Left hindlimb (tissue), 1 donor: ENCODE measurements at regions not wholly inside any gene's neighbourhood (a gene's known extent, or its start where the extent isn't known, plus 50 kb on each side); places are given as distances from the start of the nearest gene placed in this dataset.

Experiments
- DNase-seq: peaks from one replicate; pipeline ENCODE4 v3.0.0-alpha.2; 2018

DNA sequence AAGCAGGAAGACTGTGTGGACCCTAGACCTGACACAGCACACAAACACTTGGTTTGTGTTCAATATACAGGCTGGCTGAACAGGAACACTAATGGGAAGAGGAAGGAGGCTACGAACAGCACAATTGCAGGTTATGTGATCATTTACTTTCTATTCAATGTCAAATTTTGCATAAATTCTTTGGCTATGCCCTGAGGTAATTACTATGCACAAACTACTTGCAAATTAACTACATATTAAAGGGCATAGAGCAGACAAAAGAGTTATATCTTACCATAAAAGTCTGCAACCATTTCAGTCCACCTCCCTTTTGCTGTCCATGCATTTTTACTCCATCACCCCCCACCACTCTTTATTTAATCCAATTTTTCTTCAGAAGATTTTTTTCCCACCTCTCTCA is 291.2 kb upstream of the TMTC1 start:
- DNase-seq: no peak

GRCh38 chr12:30072824-30073223 is 289.1 kb upstream of the TMTC1 start:
- DNase-seq: no peak

- DNase-seq: no peak
These were observed 283.4 kb upstream of the TMTC1 start for GRCh38 chr12:30067146-30067545.

DNA sequence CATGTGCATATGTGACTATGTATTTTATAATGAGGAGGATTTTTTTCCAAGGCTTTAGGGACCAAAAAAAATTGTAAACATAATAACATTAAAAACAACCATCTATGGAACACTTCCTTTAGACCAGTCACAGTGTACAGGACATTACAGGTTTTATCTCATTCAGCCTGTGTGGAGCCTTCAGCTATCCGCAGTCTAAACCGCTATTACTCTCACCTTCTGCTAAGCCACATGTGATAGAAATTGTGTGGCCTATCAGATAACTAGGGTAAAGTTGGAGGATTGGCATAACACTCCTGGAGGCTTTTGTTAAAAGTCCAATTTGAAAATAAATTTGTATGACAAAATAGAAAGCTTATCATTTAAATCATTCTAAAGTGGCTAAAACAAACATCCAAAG is 281.2 kb upstream of the TMTC1 start:
- no peak for DNase-seq

DNA sequence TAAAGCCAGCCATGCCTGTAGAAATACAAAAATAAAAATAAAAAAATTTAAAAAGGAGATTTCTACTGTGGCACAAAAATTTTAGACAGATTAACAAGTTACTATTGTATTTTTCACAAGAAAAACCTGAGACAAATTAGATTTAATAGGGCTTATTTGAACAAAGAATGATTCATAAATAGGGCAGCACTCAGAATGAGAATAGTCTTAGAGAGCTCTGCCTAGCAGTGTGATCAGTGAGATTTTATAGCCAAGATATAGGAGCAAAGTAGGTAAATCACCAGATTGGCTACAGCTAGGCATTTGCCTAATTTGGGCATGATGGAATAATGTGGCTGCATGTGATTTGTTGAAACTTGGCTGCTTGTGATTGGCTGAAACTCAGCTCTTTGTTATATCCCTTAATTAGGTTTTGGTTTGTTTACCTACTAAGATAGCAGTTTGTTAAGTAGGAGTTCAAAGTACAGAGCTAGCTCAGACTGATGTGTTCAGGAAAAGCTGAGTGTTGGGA is 279.7 kb upstream of the TMTC1 start:
- DNase-seq: no peak

- no peak for DNase-seq
These were observed 264.6 kb upstream of the TMTC1 start for GRCh38 chr12:30048371-30048770.

DNA sequence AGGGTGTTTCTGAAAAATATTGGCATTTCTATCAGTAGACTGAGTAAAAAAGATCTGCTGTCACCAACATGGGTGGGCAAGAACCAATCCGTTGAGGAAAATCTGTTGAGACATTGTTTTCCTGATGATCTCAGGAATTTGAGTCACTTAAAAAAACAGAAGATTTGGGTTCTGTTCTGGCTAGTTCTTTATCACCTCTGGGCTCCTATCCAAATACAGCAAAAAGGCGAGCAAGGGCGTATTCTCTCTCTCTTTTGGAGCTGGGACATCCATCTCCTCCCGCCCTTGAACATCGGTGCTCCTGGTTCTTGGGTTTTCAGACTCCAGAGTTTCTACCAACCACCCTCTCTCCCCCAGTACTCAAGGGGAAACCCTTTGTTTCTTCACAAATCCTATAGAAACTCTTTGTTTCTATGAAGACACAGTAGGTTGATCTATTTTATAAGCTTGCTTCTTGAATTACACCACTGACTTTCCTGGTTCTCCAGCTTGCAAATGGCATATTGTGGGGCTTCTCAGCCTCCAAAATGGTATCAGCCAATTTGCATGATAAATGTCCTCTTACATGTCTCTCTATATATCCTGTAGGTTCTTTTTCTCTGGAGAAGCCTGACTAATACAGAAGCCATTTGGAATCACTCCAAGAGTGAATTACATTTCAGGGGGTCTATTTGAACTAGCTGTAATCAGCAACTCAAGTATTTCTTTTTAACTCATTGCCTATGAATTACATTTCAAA is 263.9 kb upstream of the TMTC1 start:
- no peak for DNase-seq

- no peak for DNase-seq
These were observed 262.6 kb upstream of the TMTC1 start for GRCh38 chr12:30046376-30046775.

GRCh38 chr12:30045171-30045570 is 261.4 kb upstream of the TMTC1 start:
- DNase-seq: no peak

DNA sequence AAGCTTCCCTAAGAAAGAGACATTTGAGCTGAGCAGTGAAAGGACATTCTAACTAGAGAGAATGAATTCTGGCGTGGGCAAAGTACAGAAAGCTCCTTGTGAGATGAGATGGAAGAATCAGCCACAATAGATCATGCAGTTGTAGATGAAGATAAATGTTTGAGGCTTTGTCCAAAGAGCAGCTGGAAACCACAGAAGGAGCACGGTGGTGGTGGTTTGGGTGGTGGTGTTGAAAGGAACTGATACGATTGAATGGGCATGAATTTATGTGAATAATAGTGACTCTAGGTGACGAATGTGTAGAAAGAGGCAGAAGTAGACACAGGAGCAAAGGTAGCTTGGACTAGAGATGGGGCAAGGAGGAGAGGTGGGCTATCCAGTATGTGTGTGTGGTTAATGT is 260.5 kb upstream of the TMTC1 start:
- DNase-seq: no peak

DNA sequence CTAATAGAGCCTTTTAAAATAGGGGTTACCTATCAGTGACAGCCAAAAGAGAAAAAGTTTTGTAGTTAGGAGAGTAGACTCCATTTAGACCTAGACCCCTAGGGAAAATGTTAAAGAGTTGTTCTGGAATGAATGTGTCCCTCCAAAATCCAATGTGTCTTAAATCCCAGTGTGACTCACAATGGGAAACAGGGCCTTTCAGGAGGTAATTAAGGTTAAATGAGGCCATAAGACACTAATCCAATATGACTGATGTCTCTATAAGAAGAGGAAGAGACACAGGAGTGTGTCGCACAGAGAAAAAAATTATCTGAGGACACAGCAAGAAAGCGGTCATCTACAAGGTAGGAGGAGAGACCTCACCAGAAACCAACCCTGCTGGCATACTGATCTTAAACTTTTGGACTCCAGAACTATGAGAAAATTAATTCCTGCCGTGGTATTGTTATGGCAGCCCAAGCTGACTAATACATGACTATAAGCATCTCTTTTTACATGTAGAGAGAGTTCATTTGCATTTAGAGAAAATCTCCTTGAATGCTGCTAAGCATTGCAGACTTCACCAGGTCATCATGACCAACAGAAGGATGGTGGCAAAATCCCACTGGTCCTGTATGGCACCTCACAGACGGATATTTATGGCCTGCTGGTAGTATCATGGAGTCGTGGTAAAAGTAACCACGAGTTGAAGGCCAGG is 259.6 kb upstream of the TMTC1 start:
- DNase-seq: no peak

GRCh38 chr12:30041096-30041495 is 257.4 kb upstream of the TMTC1 start:
- DNase-seq: no peak

GRCh38 chr12:30030693-30031374 is 247.1 kb upstream of the TMTC1 start:
- no peak for DNase-seq

DNA sequence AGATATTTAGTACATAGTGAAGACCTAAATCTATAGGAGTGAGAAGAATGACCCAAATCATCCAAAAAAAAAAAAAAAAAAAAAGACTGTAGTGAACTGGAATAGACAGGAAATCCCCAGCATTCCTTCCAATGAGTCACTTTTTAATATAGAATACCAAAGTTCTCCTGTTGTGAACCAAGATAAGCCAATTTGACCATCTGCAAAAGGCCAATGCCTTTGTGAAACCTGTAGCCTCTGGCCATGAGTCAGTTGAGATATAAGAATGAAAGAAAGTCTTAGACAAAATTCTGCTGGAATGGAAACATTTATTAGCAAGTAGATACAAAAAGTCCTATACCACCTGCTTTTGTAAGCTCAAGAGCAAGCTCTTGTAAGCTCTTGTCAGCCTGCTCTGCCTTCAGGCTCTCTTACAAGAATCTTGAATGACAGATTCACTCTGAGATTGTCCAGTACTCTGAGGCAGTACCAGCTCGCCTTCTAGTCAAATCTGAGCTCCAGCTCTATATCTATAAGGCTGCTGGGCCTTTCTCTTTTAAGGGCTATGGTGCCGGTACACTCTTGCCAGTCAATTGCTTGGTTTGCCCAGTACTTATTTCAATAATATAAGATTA is 243.0 kb upstream of the TMTC1 start:
- no peak for DNase-seq

DNA sequence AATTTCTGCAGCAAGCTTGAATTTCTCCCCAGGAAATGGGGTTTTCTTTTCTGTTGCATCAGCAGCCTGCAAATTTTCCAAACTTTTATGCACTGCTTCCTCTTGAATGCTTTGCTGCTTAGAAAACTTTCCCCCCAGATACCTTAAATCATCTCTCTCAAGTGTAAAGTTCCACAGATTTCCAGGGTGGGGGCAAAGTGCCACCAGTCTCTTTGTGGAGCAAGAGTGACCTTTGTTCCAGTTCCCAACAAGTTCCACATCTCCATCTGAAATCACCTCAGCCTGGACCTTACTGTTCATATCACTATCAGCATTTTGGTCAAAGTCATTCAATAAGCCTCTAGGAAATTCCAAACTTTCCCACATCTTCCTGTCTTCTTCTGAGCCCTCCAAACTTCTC is 241.6 kb upstream of the TMTC1 start:
- no peak for DNase-seq

DNA sequence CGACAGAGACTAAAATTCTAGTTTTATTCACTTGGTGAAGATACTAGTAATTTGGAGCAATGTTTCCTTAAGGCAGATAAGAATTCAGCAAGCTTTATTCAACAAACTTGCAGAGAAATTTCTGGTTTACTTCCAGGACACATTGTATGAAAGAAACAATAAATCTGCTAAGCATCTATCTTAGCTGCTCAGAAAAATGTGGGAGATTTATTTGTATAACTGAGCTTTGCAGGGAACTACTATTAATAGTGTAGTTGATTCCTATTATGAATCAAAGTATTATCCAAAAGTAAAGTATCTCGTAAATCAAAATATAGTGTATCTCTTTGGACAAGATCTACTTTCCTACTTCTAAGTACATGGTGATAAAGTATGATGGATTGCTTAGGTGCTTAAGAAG is 239.4 kb upstream of the TMTC1 start:
- no peak for DNase-seq

DNA sequence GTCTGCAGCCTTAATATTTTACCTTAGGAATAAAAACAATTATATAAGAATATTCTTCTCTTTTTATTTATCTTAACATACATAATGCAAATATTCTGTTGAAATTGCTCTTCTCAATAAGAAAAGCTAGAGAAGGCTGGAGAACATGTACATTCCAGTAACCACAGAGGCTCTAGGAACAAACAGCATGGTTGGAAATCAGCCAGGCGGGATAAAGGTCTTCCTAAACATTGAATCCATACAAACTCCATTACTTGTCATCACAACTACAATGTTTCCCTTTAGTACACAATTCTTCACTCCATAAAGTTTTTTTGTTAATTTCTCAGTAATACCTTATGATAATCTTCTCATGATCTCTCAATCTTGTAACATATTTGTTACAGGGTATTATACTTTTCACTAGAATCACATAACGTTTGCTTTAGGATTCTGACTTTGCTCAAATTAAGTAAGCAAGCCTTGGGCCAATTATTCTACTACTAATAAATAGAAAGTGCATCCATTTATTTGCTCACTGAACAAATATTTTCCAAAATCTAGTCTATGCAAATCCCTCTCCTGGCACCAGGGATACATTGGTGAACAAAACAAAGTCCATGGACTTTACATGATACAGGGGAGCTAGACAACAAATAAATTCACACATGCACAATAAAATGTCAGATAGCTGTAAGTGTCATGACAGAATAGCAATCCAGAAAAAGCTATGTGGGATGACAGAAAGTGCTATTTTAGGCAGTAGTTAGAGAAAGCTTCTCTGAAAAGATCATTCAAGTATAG is 237.5 kb upstream of the TMTC1 start:
- no peak for DNase-seq

- DNase-seq: no peak
These were observed 235.8 kb upstream of the TMTC1 start for GRCh38 chr12:30019366-30020140.

DNA sequence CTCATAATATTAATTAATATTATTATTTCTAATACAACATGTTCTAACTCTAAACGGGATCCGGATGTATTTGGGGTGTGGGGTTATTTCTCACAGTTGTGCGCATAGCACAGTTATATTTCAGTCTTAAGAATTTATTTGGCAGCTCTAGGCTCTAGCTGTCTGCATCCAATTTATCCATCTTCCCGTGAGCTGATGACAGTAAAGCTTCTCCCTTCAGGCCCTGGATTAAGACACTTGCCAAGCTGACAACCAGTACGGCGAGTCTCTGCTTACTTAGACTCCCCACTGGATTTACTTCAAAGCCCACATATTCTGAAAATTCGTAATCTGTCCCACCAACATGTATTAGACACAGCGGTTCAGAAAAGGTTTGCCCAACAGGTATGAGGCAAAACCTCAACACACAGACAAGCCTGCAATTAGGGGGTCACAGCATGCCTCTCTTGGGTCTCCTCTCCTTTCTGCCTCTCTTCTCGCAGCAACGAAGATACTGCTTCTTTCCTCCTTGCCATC is 232.9 kb upstream of the TMTC1 start:
- peak; percentile 30 for DNase-seq

GRCh38 chr12:30015631-30016337 is 232.0 kb upstream of the TMTC1 start:
- no peak for DNase-seq

DNA sequence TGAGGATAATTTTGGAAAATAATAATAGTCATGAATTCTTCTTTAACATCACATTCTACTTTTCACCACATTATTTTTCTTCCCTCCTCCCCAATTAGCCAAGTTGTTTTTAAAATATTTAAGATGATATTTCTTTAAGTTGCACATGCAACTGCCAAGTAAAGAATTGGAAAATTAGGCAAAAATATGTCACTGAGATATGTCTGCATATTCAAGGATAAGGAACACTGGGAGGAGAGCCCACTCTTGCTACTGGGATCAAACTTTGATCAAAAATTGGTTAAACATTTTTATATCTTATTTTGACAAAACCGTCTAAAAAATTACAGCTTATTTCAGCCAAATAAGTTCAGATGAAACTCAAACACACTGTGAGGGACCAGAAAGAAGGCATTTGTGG is 231.2 kb upstream of the TMTC1 start:
- no peak for DNase-seq
